ENCODE measurements at regions not wholly inside any gene's neighbourhood (a gene's known extent, or its start where the extent isn't known, plus 50 kb on each side); places are given as distances from the start of the nearest gene placed in this dataset.

DNA sequence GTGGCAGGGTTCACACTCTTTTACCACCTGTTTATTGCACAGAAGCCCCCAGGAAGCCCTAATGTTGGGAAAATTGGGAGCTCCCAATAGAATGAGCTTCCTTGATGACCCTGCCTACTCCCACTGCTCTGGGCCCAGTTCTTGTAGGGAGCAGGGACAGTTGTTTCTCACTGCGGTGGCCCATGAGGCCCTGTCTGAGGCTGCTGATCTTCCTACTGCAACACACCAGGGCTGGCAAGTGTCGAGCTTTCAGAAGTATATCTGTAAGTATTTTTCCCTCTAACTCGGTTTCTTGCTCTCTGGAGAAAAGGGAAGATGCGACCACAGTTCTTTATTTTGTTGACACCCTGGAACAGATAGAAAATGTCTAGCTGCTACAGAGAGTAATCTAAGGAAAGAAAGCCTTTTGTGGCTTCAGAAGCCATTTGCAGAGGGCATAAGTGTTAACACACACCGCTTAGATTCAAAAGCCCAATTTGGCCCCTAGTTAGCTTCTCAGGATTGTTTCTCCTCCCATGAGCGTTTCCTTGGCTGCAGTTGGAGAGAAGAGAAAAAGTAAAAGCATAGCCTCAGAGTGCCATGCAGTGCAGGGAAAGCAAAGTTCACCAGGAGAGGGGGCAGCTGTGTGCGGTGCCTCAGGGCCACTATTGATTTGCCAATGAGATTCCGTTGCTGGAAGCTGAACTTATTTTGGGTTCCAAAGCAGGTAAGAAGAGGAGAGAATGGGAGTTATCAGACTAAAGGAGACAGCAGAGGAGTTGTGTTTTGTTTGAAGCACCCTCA lies 102.6 kb downstream of the SELENOF start:
- WGBS = 67% methylated on average over 8 of the region's 8 CpGs
- Histone ChIP-seq H3K27me3 (ENCODE audit: control insufficient read depth in 4 of 4, insufficient read depth in 4 of 4, low read length in 3 of 4) (no peaks in the 10 kb centered on the region), H3K9ac (ENCODE audit: low read depth in 1 of 2, low read length in 2 of 2) (no peak overlapping the region), H3K4me1 (ENCODE audit: control insufficient read depth in 4 of 4, insufficient read depth in 4 of 4, low read length in 3 of 4) (peaks cover 0 to 8% (median 4%) of the 10 kb centered on the region in 4 donors), H3K27ac (ENCODE audit: low read depth in 1 of 2, low read length in 2 of 2) (no peak overlapping the region), H3K36me3 (ENCODE audit: control insufficient read depth in 4 of 4, insufficient read depth in 3 of 4, low read depth in 1 of 4, low read length in 3 of 4) (no peaks in the 10 kb centered on the region), H3K4me3 (ENCODE audit: low read depth in 1 of 3, low read length in 3 of 3) (no peak overlapping the region), H3K9me3 (ENCODE audit: control insufficient read depth in 4 of 4, low read length in 3 of 4) (no peaks in the 10 kb centered on the region)
- DNase-seq (ENCODE audit: low spot score) = no peak
- TF ChIP-seq HNF4A (conservative IDR thresholded peaks at IDR 0.05) (peak; percentile 84), YY1 (IDR thresholded peaks at IDR 0.05) (peak; percentile 37), SP1 (IDR thresholded peaks at IDR 0.05) (peak; percentile 76), GABPA (IDR thresholded peaks at IDR 0.05 in 1 of 2, conservative IDR thresholded peaks at IDR 0.05 in 1 of 2) (no peak), FOXA2 (IDR thresholded peaks at IDR 0.05) (no peak), RXRA (IDR thresholded peaks at IDR 0.05) (peak; percentile 70 to 75), TAF1 (conservative IDR thresholded peaks at IDR 0.05) (no peak), NR2F2 (IDR thresholded peaks at IDR 0.05) (no peak), EGR1 (IDR thresholded peaks at IDR 0.05; ENCODE audit: low read depth in 2 of 2) (no peak), RAD21 (IDR thresholded peaks at IDR 0.05) (peak; percentile 69 to 78), JUND (IDR thresholded peaks at IDR 0.05) (no peak), HNF4G (IDR thresholded peaks at IDR 0.05) (peak; percentile 44), FOXA1 (IDR thresholded peaks at IDR 0.05) (no peak)
- TF ChIP-seq, protein P1, sequence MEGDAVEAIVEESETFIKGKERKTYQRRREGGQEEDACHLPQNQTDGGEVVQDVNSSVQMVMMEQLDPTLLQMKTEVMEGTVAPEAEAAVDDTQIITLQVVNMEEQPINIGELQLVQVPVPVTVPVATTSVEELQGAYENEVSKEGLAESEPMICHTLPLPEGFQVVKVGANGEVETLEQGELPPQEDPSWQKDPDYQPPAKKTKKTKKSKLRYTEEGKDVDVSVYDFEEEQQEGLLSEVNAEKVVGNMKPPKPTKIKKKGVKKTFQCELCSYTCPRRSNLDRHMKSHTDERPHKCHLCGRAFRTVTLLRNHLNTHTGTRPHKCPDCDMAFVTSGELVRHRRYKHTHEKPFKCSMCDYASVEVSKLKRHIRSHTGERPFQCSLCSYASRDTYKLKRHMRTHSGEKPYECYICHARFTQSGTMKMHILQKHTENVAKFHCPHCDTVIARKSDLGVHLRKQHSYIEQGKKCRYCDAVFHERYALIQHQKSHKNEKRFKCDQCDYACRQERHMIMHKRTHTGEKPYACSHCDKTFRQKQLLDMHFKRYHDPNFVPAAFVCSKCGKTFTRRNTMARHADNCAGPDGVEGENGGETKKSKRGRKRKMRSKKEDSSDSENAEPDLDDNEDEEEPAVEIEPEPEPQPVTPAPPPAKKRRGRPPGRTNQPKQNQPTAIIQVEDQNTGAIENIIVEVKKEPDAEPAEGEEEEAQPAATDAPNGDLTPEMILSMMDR (IDR thresholded peaks at IDR 0.05; ENCODE audit: low read depth, low read length, missing input control) = peak; percentile 36
- TF ChIP-seq, protein P2, sequence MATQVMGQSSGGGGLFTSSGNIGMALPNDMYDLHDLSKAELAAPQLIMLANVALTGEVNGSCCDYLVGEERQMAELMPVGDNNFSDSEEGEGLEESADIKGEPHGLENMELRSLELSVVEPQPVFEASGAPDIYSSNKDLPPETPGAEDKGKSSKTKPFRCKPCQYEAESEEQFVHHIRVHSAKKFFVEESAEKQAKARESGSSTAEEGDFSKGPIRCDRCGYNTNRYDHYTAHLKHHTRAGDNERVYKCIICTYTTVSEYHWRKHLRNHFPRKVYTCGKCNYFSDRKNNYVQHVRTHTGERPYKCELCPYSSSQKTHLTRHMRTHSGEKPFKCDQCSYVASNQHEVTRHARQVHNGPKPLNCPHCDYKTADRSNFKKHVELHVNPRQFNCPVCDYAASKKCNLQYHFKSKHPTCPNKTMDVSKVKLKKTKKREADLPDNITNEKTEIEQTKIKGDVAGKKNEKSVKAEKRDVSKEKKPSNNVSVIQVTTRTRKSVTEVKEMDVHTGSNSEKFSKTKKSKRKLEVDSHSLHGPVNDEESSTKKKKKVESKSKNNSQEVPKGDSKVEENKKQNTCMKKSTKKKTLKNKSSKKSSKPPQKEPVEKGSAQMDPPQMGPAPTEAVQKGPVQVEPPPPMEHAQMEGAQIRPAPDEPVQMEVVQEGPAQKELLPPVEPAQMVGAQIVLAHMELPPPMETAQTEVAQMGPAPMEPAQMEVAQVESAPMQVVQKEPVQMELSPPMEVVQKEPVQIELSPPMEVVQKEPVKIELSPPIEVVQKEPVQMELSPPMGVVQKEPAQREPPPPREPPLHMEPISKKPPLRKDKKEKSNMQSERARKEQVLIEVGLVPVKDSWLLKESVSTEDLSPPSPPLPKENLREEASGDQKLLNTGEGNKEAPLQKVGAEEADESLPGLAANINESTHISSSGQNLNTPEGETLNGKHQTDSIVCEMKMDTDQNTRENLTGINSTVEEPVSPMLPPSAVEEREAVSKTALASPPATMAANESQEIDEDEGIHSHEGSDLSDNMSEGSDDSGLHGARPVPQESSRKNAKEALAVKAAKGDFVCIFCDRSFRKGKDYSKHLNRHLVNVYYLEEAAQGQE (IDR thresholded peaks at IDR 0.05) = peak; percentile 43
- TF ChIP-seq, protein P3, sequence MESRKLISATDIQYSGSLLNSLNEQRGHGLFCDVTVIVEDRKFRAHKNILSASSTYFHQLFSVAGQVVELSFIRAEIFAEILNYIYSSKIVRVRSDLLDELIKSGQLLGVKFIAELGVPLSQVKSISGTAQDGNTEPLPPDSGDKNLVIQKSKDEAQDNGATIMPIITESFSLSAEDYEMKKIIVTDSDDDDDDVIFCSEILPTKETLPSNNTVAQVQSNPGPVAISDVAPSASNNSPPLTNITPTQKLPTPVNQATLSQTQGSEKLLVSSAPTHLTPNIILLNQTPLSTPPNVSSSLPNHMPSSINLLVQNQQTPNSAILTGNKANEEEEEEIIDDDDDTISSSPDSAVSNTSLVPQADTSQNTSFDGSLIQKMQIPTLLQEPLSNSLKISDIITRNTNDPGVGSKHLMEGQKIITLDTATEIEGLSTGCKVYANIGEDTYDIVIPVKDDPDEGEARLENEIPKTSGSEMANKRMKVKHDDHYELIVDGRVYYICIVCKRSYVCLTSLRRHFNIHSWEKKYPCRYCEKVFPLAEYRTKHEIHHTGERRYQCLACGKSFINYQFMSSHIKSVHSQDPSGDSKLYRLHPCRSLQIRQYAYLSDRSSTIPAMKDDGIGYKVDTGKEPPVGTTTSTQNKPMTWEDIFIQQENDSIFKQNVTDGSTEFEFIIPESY (IDR thresholded peaks at IDR 0.05) = no peak
- TF ChIP-seq, protein P4, sequence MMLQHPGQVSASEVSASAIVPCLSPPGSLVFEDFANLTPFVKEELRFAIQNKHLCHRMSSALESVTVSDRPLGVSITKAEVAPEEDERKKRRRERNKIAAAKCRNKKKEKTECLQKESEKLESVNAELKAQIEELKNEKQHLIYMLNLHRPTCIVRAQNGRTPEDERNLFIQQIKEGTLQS (IDR thresholded peaks at IDR 0.05) = no peak
- TF ChIP-seq, protein P5, sequence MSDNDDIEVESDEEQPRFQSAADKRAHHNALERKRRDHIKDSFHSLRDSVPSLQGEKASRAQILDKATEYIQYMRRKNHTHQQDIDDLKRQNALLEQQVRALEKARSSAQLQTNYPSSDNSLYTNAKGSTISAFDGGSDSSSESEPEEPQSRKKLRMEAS (IDR thresholded peaks at IDR 0.05) = no peak
